GM21786 (cell line): ENCODE measurements at regions not wholly inside any gene's neighbourhood (a gene's known extent, or its start where the extent isn't known, plus 50 kb on each side); places are given as distances from the start of the nearest gene placed in this dataset.

Source experiments
- ATAC-seq: cut with Tn5 transposase; IDR thresholded peaks from one replicate; pipeline ENCODE4 v1.9.1; 2021; ENCODE audit not compliant: unreplicated experiment

GRCh38 chr18:68623342-68623741, 91.6 kb downstream of the TMX3 start:
- peak; percentile 62 for ATAC-seq

DNA sequence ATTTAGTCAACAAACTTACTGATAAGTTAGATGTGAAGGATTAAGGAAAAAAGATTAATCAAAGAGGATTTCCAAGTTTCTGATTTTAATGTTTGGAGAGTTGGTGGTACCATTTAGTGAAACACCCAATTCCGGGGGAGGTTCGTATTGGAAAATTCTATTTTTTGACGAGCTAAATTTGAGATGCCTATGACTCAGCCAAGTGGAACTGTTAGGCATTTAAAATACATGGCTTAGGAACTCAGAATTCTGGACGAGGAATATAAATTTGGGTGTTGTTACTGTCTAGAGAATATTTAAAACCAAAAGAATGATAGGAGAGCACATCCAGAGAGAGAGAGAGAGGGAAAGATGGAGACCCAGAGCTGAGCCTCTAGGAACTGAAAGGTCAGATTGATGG, 103.6 kb downstream of the TMX3 start:
- ATAC-seq = no peak

DNA sequence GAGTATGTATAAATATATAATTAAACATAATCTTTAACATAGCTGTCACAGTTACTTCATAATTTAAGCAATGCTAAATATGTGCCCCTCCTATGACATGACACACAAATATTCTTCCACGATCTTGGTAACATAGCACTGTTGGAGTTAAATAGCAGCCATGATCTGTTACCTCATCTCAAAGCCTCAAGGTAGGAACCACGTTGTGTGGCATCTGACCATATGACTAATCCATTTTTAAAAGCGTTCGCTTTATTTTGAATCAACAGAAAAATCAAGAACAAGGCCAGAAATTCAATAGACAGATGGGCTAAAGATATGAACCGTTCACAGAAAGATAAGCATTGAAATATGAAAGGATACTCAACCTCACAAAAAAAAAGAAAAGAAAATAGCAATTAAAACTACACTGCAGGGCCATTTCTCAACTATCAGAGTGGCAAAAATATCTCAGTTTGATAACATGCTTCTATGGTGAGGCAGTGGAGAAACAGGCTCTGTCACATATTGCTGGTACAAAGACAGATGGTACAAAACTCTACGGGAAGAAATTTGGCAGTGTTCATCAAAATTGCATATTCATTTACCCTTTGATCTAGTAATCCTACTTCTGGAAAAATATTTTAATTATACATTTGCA, 105.9 kb downstream of the TMX3 start:
- ATAC-seq = no peak

DNA sequence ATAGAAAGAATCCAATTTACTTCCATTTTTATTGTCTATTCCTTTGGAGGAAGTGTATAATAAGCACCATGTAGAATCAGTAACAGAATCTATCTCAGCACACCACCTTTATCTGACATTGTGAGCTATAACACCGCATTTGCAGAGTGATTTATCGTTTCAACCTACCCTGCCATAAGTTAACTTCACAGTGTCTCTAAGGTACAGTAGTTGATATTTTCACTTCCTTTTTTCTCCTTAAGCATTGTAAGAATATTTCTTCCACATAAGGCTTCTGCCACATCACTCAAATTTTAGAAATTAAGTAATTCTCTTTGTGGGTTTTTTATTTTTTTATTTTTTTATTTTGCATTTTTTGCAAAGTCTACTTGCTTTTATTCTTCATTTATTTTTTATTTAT, 107.1 kb downstream of the TMX3 start:
- ATAC-seq = no peak

- no peak for ATAC-seq
These were observed 110.7 kb downstream of the TMX3 start for GRCh38 chr18:68604256-68604655.

- no peak for ATAC-seq
These were observed 118.9 kb downstream of the TMX3 start for GRCh38 chr18:68596016-68596415.

DNA sequence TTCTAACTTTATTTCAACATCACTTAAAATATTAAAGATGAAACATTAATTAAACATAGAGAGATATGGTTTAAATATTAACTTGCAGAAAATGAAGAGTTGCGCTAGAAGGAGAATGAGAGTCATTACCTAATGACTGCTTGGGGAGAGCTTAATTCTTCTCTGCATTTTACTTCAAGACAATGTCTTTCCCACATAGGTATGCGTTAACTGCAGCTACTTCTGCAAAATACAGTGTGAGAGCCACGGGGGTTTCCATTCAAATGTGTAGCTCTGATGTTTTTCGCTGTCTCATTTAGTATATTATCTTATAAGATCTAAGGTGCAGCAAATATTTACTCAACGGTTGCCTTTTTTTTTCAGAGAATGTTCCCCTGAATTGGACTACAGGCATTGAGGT, 126.7 kb downstream of the TMX3 start:
- no peak for ATAC-seq

- ATAC-seq = no peak
These were observed 131.2 kb downstream of the TMX3 start for GRCh38 chr18:68583685-68584084.

GRCh38 chr18:68574311-68574710, 140.6 kb downstream of the TMX3 start:
- no peak for ATAC-seq

DNA sequence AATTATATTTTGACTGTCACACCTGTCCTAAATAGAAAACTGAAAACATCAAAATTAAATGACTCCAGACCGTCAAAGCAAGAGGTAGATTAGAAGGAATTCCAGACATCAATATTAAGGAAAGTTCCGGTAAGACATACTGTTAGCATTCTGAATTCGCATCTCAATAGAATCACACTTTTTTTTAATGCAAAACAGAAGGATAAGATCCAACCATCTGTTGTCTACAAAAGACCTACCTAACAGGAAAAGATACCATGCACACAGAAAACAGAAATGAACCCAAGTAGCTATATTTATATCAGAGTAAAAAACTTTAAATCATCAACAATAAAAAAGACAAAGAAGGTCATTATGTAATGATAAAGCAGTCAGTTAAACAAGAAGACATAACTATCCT, 145.0 kb downstream of the TMX3 start:
- ATAC-seq = no peak

DNA sequence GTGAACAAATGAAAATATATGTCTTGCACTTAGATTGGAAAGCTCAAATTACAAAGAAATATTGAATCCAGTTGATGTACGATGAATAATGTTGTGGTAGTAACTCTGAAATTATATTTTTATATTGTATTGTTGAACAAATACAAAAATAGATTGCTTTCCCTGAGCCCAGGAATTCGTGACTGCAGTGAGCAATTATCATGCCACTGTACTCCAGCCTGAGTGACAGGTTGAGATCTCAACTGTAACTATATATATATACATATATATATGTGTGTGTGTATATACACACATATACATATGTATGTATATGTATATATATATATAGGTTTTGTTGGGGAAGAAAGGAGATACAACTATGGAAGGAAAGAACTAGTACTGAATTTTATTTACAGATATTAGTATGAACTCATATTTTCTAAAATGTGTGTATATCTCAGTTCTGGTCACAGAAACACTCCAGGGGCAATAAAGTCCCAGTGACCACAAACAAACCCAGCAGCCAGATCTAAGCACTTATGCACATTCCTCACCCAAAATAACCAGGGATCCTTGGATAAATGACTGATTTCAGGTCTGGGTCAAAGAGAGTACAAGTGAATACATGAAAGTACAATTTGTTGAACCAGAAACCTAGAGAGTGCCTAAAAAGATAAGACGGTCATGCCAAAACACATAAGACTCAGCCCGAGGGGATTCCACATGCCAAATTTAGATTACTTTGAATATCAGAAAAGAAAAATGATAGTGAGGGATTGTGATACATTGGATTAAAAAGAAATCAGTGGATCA, 146.3 kb downstream of the TMX3 start:
- ATAC-seq = no peak

GRCh38 chr18:68566991-68567390, 147.9 kb downstream of the TMX3 start:
- no peak for ATAC-seq

DNA sequence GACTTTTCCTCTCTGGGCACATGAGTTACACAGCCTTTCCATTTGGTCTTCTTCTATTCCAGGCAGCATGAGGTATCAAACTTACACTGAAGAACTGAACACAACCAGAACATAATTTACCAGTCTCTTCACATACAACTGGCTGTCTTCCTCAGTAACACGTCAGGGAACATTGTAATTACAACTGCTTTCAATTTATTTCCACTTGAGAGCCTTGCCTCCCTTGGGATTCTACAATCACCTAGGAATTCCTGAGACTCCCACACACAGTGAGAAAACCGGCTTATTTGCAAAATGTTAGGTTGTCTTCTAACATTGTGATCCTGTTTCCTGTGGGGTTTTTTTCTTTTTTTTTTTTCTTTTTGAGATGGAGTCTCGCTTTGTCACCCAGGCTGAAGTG, 149.9 kb downstream of the TMX3 start:
- ATAC-seq = no peak

DNA sequence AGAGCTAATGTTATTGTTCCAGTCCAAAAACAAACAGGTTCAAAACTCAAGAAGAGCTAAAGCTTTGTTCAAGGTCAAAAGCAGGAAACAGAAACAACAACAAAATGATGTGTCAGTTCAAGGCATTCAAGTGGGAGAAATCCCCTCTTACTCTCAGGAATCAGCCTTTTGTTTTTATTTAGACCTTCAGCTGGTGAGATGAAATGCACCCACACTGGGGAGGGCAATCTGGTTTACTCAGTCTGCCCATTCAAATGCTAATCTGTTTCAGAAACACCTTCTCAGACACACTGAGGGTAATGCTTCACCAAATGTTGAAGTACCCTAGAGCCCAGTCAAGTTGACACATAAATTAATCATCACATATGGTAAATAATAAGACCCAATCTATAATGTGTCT, 150.6 kb downstream of the TMX3 start:
- ATAC-seq = no peak

DNA sequence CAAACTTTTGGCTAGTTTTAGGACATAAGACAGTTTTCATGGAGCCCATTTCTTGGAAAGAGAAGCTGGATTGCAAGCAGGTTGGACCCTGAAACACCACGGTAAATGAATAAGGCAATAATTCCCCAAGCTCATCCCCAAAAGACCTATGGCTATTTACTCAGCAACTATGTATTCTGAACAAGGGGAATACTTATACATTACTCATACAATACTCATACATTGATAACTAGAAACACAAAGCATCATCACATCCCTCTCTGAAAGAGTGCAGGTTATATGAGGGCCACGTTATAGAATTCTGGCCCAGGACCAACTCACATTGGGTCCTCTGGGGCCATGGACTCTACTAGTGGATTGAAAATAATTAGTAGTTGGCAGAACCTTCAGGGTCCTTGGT, 154.8 kb downstream of the TMX3 start:
- no peak for ATAC-seq

GRCh38 chr18:68557183-68557582, 157.7 kb downstream of the TMX3 start:
- no peak for ATAC-seq

GRCh38 chr18:68555879-68556301, 159.0 kb downstream of the TMX3 start:
- no peak for ATAC-seq

DNA sequence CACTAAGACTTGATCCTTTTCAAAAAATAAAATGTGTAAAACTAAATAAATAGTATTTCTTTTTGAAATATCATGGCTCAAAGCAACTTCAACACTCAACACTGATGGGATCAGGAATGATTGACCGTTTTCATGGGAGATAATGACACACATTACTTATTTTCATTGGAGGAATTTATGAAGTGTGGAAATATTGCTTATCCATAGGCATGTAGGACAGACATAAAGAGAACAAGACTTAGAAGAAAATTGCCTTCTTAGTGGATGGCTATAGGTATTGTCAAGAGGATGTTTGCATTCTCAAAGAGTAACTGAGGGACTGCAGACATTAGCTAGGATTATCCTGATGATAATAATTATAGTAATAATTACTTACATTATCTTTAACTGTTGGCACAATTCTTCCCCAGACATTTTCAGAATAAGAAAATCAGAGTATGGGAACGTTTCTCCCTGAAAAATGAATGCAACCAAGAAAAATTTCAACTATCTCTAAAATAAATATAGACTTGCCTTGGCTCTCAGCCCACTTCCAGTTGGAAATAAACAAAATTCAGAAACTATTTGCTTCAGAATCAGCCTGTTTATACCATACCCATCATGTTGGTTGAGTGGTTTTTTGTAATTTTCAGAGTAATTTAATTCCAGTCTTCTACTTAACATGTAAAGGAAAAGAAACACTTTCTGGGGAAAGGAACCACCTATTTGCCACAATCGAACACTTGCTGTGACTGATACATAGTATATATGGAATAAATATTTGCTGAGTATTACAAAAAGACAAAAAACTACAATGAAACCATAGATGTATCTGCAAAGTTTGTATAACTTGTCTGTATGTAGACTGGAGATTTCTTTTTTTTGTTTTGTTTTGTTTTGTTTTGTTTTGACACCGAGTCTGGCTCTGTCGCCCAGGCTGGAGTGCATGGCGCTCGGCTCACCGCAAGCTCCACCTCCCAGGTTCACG, 165.7 kb downstream of the TMX3 start:
- ATAC-seq = no peak

- no peak for ATAC-seq
These were observed 171.6 kb downstream of the TMX3 start for GRCh38 chr18:68543344-68543743.

DNA sequence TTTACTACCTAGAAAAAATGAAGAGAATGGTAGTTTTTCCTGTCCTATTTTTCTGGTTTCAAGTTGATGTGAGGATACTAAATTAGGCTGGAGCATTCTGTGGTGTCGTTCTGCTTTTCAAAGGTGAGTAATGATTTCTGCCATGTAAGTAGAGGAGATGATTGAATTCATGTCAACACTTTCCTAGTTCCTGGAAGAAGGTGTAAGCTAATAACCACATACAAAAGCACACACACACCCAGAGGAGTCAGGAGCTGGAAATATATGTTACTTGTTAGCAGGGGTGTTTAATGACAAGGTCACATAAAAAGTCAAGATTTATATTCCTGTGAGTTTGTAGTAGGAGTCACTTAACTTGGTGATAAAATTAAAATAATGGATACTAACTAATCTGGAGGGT, 172.1 kb downstream of the TMX3 start:
- no peak for ATAC-seq

DNA sequence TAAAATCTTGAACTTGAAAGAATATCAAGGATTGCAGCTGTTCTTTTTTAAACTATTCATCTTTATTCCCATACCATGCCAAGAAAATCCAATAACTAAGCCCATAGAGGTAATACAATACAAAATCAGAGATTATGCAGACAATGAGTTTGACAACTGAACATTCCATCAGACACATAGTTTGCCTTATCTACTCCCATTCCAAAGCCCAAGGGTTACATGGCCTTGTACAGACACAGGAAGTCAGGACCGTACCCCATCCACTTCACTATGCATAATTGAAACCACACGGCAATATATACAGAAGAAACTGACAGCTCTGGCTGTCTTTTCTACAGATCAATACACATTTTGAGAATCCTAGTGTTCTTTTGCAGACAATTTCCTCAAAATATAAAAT, 181.3 kb downstream of the TMX3 start:
- ATAC-seq = no peak
